Central memory CD8-positive, alpha-beta T cell (primary cell): ENCODE measurements at regions not wholly inside any gene's neighbourhood (a gene's known extent, or its start where the extent isn't known, plus 50 kb on each side); places are given as distances from the start of the nearest gene placed in this dataset.
A peak's percentile ranks its signal among the peaks of the same experiment; 100 is the strongest.

Experiments used
- ATAC-seq: fragments of 150-1000 bp; cut with Tn5 transposase; replicated peaks from 2 replicates; pipeline ENCODE4 v1.10.0; 2022; ENCODE audit warnings: mild to moderate bottlenecking, moderate FRiP score, moderate number of reproducible peaks; ENCODE audit not compliant: poor library complexity, severe bottlenecking; ENCODE audit errors: extremely low read depth
- DNase-seq, 2 donors: peaks; one replicate each; pipeline ENCODE4 v3.0.0; 2021; ENCODE audit warnings: low spot score in 2 of 2
- H3K27ac Mint-ChIP-seq: one replicate; pipeline ENCODE4 v1.8.0; 2022; ENCODE audit warnings: low read depth, mild to moderate bottlenecking, moderate library complexity, mixed read lengths
- H3K27me3 Mint-ChIP-seq: one replicate; pipeline ENCODE4 v1.8.0; 2022; ENCODE audit warnings: mixed read lengths
- H3K36me3 Mint-ChIP-seq: one replicate; pipeline ENCODE4 v1.8.0; 2022; ENCODE audit warnings: mild to moderate bottlenecking, moderate library complexity, mixed read lengths; ENCODE audit not compliant: insufficient read depth
- H3K4me1 Mint-ChIP-seq: one replicate; pipeline ENCODE4 v1.8.0; 2022; ENCODE audit warnings: mixed read lengths
- H3K4me3 Mint-ChIP-seq: one replicate; pipeline ENCODE4 v1.8.0; 2022; ENCODE audit warnings: mild to moderate bottlenecking, moderate library complexity, mixed read lengths
- H3K9me3 Mint-ChIP-seq: one replicate; pipeline ENCODE4 v1.8.0; 2022; ENCODE audit warnings: mixed read lengths

- DNase-seq (no peak), ATAC-seq (no peak)
- no peak overlapping the region for H3K27ac Mint-ChIP-seq
- no peaks in the 10 kb centered on the region for H3K4me1 Mint-ChIP-seq
- no peak overlapping the region for H3K4me3 Mint-ChIP-seq
- no peaks in the 10 kb centered on the region for H3K36me3 Mint-ChIP-seq
- no peaks in the 10 kb centered on the region for H3K9me3 Mint-ChIP-seq
- H3K27me3 Mint-ChIP-seq = no peaks in the 10 kb centered on the region
Observed at GRCh38 chr6:166877906-166878305, 78.4 kb downstream of the RNASET2 start.

DNA sequence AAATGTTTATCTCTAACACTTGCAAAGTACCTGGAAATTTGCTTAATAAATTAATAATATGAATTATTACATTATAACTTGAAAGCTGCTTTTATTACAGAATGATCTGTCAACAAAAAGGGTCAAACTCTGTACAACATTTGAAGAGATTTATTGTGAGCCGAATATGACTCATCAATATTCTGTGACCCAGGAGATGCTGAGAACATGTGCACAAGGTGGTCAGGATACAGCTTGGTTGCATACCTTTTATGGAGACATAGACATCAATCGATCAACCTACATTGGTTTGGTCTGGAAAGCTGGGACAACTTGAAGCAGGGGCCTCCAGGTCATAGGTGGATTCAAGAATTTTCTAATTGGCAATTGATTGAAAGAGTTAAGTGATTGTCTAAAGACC lies 79.0 kb downstream of the RNASET2 start:
- no peak for ATAC-seq
- no peaks in the 10 kb centered on the region for H3K27me3 Mint-ChIP-seq
- no peak overlapping the region for H3K27ac Mint-ChIP-seq
- no peaks in the 10 kb centered on the region for H3K36me3 Mint-ChIP-seq
- H3K9me3 Mint-ChIP-seq = no peaks in the 10 kb centered on the region
- no peak overlapping the region for H3K4me3 Mint-ChIP-seq
- DNase-seq = no peak
- H3K4me1 Mint-ChIP-seq = no peaks in the 10 kb centered on the region

GRCh38 chr6:166872531-166873009 lies 83.8 kb downstream of the RNASET2 start:
- no peak overlapping the region for H3K27ac Mint-ChIP-seq
- ATAC-seq (no peak), DNase-seq (no peak)

GRCh38 chr6:166870602-166871208 lies 85.6 kb downstream of the RNASET2 start:
- ATAC-seq (no peak), DNase-seq (no peak)
- H3K9me3 Mint-ChIP-seq = no peaks in the 10 kb centered on the region
- H3K36me3 Mint-ChIP-seq = no peaks in the 10 kb centered on the region
- H3K4me1 Mint-ChIP-seq = no peaks in the 10 kb centered on the region
- no peaks in the 10 kb centered on the region for H3K27me3 Mint-ChIP-seq
- no peak overlapping the region for H3K4me3 Mint-ChIP-seq
- no peak overlapping the region for H3K27ac Mint-ChIP-seq

More at GRCh38 chr6:166872531-166873009, 83.8 kb downstream of the RNASET2 start:
- H3K9me3 Mint-ChIP-seq = no peaks in the 10 kb centered on the region
- H3K27me3 Mint-ChIP-seq = no peaks in the 10 kb centered on the region
- H3K4me3 Mint-ChIP-seq = no peak overlapping the region
- no peaks in the 10 kb centered on the region for H3K4me1 Mint-ChIP-seq
- no peaks in the 10 kb centered on the region for H3K36me3 Mint-ChIP-seq

- Mint-ChIP-seq H3K27me3 (peaks cover 3% of the 10 kb centered on the region), H3K9me3 (no peaks in the 10 kb centered on the region), H3K27ac (no peak overlapping the region), H3K4me1 (peaks cover 2% of the 10 kb centered on the region), H3K36me3 (no peaks in the 10 kb centered on the region), H3K4me3 (no peak overlapping the region)
- DNase-seq = no peak
- ATAC-seq = no peak
Observed at GRCh38 chr6:166866839-166867637, 89.3 kb downstream of the RNASET2 start.

DNA sequence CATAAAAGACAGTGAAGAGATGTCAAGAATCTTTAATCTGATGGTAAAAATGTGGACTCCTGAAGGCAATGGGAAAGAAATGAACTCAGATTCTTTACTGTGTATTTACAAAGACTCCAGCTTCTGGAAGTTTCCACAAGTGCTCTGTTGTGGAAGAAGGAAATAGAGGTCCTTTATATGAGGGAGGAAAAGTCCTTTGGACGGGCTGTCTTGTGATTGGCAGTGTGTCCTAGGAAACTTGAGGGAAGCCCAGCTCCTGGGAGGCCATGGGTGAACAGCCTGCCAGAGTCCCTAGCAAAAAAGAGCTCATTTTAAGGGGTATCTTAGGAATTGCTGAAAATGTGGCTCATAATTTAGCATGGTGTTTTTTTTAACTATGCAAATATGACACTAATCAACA lies 92.0 kb downstream of the RNASET2 start:
- no peak for ATAC-seq
- no peak for DNase-seq
- Mint-ChIP-seq H3K27ac (no peak overlapping the region), H3K4me1 (peaks cover 9% of the 10 kb centered on the region), H3K27me3 (peaks cover 22% of the 10 kb centered on the region), H3K4me3 (no peak overlapping the region), H3K36me3 (no peaks in the 10 kb centered on the region), H3K9me3 (no peaks in the 10 kb centered on the region)

- no peak overlapping the region for H3K27ac Mint-ChIP-seq
- no peaks in the 10 kb centered on the region for H3K36me3 Mint-ChIP-seq
- peak overlapping the region; percentile 84 for H3K4me3 Mint-ChIP-seq
- peaks cover 22% of the 10 kb centered on the region for H3K27me3 Mint-ChIP-seq
- H3K4me1 Mint-ChIP-seq = peaks cover 9% of the 10 kb centered on the region
- no peaks in the 10 kb centered on the region for H3K9me3 Mint-ChIP-seq
- DNase-seq = no peak
- no peak for ATAC-seq
Observed at GRCh38 chr6:166862978-166863530, 93.3 kb downstream of the RNASET2 start.

DNA sequence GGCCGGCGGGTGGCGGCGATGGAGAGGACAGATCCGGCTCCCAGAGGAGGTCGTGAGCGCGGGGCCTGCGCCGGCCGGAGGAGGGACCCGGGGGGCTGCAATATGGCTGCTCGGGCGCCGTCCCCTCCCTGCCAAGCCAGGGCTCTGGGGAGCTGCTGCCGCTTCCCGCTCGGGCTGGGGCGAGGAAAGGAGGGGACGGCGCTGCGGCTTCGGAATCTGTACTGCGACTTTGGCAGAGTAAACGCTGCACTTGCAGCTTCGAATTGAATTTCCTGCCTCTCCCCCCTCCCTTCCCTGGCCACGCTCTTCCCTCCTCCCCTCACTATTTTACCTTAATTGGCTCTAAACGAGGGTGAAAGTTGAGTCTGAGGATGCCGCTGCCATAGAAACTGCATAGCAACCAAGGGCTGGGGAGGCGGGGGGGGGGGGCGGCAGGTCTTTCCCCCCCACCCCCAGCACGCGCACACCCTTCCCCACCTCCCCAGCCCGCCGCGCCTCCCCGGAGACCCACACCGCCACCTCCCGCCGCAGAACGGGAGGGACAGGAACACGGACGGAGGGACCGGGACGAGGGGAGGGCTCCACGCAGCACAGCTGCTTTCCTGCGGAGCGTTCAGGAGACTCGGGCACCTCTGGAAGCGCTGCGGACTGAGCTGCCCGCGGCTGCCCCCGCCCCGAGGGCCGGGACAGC lies 93.9 kb downstream of the RNASET2 start:
- no peaks in the 10 kb centered on the region for H3K9me3 Mint-ChIP-seq
- peak overlapping the region; percentile 84 for H3K4me3 Mint-ChIP-seq
- H3K36me3 Mint-ChIP-seq = no peaks in the 10 kb centered on the region
- ATAC-seq (peak; percentile 68), DNase-seq (no peak)
- peak overlapping the region; percentile 71 for H3K27ac Mint-ChIP-seq
- peaks cover 9% of the 10 kb centered on the region for H3K4me1 Mint-ChIP-seq
- H3K27me3 Mint-ChIP-seq = peaks cover 22% of the 10 kb centered on the region

DNA sequence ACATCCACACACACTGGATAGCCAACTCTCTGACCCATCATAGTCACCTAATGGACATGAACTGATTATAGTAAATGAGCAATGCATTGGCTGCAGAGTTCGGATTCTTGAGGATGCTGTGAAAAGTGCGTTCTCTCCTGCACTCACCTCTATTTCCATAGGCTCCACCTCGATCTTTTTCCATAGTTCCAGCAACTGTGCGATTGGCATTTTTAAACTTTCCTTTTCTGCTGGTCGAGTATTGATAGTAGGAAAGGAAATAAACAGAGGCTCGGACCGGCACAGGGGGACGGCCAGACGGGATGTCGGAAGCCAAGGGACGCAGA lies 94.4 kb downstream of the RNASET2 start:
- Mint-ChIP-seq H3K27ac (peak overlapping the region; percentile 71), H3K27me3 (peaks cover 22% of the 10 kb centered on the region), H3K4me1 (peaks cover 9% of the 10 kb centered on the region), H3K36me3 (no peaks in the 10 kb centered on the region), H3K4me3 (peak overlapping the region; percentile 84), H3K9me3 (no peaks in the 10 kb centered on the region)
- ATAC-seq (no peak), DNase-seq (no peak)

DNA sequence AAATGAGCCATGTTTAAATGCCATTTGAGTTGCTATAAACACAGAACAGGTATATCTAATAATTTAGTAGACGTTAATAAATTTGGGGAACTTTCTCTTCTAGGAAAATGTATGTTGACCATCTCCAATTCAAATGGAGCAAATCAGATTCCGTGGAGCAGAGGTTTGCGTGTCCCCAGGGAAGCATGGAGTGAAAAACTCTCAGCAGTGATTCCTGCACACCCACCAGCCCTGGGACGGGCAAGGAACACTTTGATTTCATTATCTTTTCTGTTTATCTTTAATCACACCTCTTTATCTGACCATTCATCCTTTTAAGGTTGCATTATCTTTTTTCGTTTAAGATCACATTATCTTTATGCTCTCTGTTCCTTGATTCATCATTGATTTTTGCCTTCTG lies 95.0 kb downstream of the RNASET2 start:
- H3K9me3 Mint-ChIP-seq = no peaks in the 10 kb centered on the region
- H3K4me3 Mint-ChIP-seq = peak overlapping the region; percentile 84
- no peak overlapping the region for H3K27ac Mint-ChIP-seq

GRCh38 chr6:166860392-166860791 lies 96.0 kb downstream of the RNASET2 start:
- ATAC-seq = no peak
- Mint-ChIP-seq H3K9me3 (no peaks in the 10 kb centered on the region), H3K27ac (no peak overlapping the region), H3K36me3 (no peaks in the 10 kb centered on the region), H3K27me3 (peaks cover 22% of the 10 kb centered on the region), H3K4me3 (no peak overlapping the region), H3K4me1 (peaks cover 9% of the 10 kb centered on the region)
- no peak for DNase-seq

More for the DNA sequence above, 95.0 kb downstream of the RNASET2 start:
- Mint-ChIP-seq H3K27me3 (peaks cover 22% of the 10 kb centered on the region), H3K4me1 (peaks cover 9% of the 10 kb centered on the region), H3K36me3 (no peaks in the 10 kb centered on the region)
- no peak for ATAC-seq
- no peak for DNase-seq

DNA sequence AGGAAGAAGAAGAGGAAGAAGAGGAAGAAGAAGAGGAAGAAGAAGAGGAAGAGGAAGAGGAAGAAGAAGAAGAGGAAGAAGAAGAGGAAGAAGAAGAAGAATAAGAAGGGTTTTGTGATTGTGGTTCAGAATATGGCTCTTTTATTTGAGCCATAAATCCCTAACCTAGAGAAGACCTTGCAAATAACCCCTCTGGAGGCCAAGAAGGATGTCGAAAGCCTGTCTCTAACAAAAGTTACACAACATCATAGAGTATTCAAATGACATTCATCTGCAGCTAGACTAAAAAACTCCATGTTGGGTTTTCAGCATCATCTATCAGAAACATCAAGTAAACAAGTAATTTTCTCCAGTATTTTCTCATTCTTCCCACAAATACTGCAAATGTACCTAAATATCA lies 100.9 kb downstream of the RNASET2 start:
- Mint-ChIP-seq H3K27ac (no peak overlapping the region), H3K4me1 (no peaks in the 10 kb centered on the region), H3K9me3 (no peaks in the 10 kb centered on the region), H3K4me3 (no peak overlapping the region), H3K27me3 (peaks cover 2% of the 10 kb centered on the region), H3K36me3 (peaks cover 2% of the 10 kb centered on the region)
- ATAC-seq (no peak), DNase-seq (no peak)
